ENCODE measurements at regions not wholly inside any gene's neighbourhood (a gene's known extent, or its start where the extent isn't known, plus 50 kb on each side); places are given as distances from the start of the nearest gene placed in this dataset.

GRCh38 chr7:32364581-32364980, 125.6 kb downstream of the LSM5 start:
- TF ChIP-seq CTCF (conservative IDR thresholded peaks at IDR 0.05; ENCODE audit: low read length) (no peak), EZH2phosphoT487 (IDR thresholded peaks at IDR 0.05; ENCODE audit: borderline replicate concordance, low read depth, low read length) (no peak)
